SK-N-SH treated with all-trans-retinoic acid at 6 μM for 48 hours (cell line): ENCODE measurements at regions not wholly inside any gene's neighbourhood (a gene's known extent, or its start where the extent isn't known, plus 50 kb on each side); places are given as distances from the start of the nearest gene placed in this dataset.

Experiments used
- ATAC-seq: fragments of 200-7000 bp; cut with Tn5 transposase; 3 replicates; pipeline ENCODE4 v1.9.1; 2020; ENCODE audit warnings: mild to moderate bottlenecking, moderate library complexity
- ARNTL ChIP-seq: fragments of 450-650 bp; formaldehyde crosslinking; IDR thresholded peaks from 2 replicates; pipeline ENCODE4 v1.5.0; 2020; ENCODE audit warnings: low read depth, mild to moderate bottlenecking, moderate library complexity, borderline replicate concordance
- BACH2 ChIP-seq: fragments of 250-450 bp; sonication (Bioruptor Pico); IDR thresholded peaks from 2 replicates; pipeline ENCODE4 v1.9.0; 2021; ENCODE audit warnings: mild to moderate bottlenecking, borderline replicate concordance
- CREB5 ChIP-seq: fragments of 250-450 bp; sonication (Bioruptor Pico); IDR thresholded peaks from 2 replicates; pipeline ENCODE4 v1.5.1; 2020; ENCODE audit warnings: low read depth, mild to moderate bottlenecking, moderate library complexity
- CSDC2 ChIP-seq: fragments of 250-450 bp; sonication (Bioruptor Pico); IDR thresholded peaks from 2 replicates; pipeline ENCODE4 v1.5.0; 2020; ENCODE audit warnings: mild to moderate bottlenecking, moderate library complexity
- CSRNP3 ChIP-seq: fragments of 250-450 bp; sonication (Bioruptor Pico); IDR thresholded peaks from 2 replicates; pipeline ENCODE4 v1.5.1; 2021; ENCODE audit warnings: mild to moderate bottlenecking, moderate library complexity
- ESRRG ChIP-seq: fragments of 250-450 bp; sonication (Bioruptor Pico); IDR thresholded peaks from 2 replicates; pipeline ENCODE4 v1.6.1; 2021; ENCODE audit warnings: mild to moderate bottlenecking
- GLIS3 ChIP-seq: fragments of 250-450 bp; sonication (Bioruptor Pico); IDR thresholded peaks from 2 replicates; pipeline ENCODE4 v1.5.0; 2020; ENCODE audit warnings: mild to moderate bottlenecking, moderate library complexity
- ISL1 ChIP-seq: fragments of 250-450 bp; sonication (Bioruptor Pico); IDR thresholded peaks from 2 replicates; pipeline ENCODE4 v2.1.2; 2022; ENCODE audit warnings: mild to moderate bottlenecking, moderate library complexity
- OSR1 ChIP-seq: fragments of 250-450 bp; sonication (Bioruptor Pico); IDR thresholded peaks from 2 replicates; pipeline ENCODE4 v1.8.0; 2022; ENCODE audit warnings: moderate library complexity, mild to moderate bottlenecking, inconsistent platforms
- PATZ1 ChIP-seq: fragments of 250-450 bp; sonication (Bioruptor Pico); IDR thresholded peaks from 2 replicates; pipeline ENCODE4 v1.8.0; 2020; ENCODE audit warnings: mild to moderate bottlenecking, moderate library complexity, borderline replicate concordance
- POU6F1 ChIP-seq: fragments of 250-450 bp; sonication (Bioruptor Pico); IDR thresholded peaks from 2 replicates; pipeline ENCODE4 v1.8.0; 2021; ENCODE audit warnings: low read depth, mild to moderate bottlenecking, moderate library complexity, borderline replicate concordance
- PPARA ChIP-seq: fragments of 250-450 bp; sonication (Bioruptor Pico); IDR thresholded peaks from 2 replicates; pipeline ENCODE4 v1.5.0; 2020; ENCODE audit warnings: mild to moderate bottlenecking, borderline replicate concordance
- RARB ChIP-seq: fragments of 250-450 bp; sonication (Bioruptor Pico); IDR thresholded peaks from 2 replicates; pipeline ENCODE4 v1.8.0; 2021; ENCODE audit warnings: mild to moderate bottlenecking, moderate library complexity
- SNAI2 ChIP-seq: fragments of 250-450 bp; sonication (Bioruptor Pico); IDR thresholded peaks from 2 replicates; pipeline ENCODE4 v1.5.0; 2020; ENCODE audit warnings: mild to moderate bottlenecking, moderate library complexity
- TCF4 ChIP-seq: fragments of 250-450 bp; sonication (Bioruptor Pico); IDR thresholded peaks from 2 replicates; pipeline ENCODE4 v1.8.0; 2021; ENCODE audit warnings: mild to moderate bottlenecking, moderate library complexity, borderline replicate concordance
- TOX ChIP-seq: fragments of 250-450 bp; sonication (Bioruptor Pico); IDR thresholded peaks from 2 replicates; pipeline ENCODE4 v1.8.0; 2021; ENCODE audit warnings: mild to moderate bottlenecking, moderate library complexity, borderline replicate concordance
- TSHZ2 ChIP-seq: fragments of 250-450 bp; sonication (Bioruptor Pico); IDR thresholded peaks from 2 replicates; pipeline ENCODE4 v1.5.0; 2020; ENCODE audit warnings: mild to moderate bottlenecking, moderate library complexity
- ZFP3 ChIP-seq: fragments of 250-450 bp; sonication (Bioruptor Pico); IDR thresholded peaks from 2 replicates; pipeline ENCODE4 v1.5.0; 2020; ENCODE audit warnings: mild to moderate bottlenecking, moderate library complexity
- ZFP30 ChIP-seq: fragments of 450-650 bp; formaldehyde crosslinking; IDR thresholded peaks from 2 replicates; pipeline ENCODE4 v1.5.0; 2022; ENCODE audit warnings: mild to moderate bottlenecking, moderate library complexity
- ZNF565 ChIP-seq: fragments of 450-650 bp; formaldehyde crosslinking; conservative IDR thresholded peaks from 2 replicates; pipeline ENCODE4 v1.5.0; 2020; ENCODE audit warnings: low read depth, mild to moderate bottlenecking, moderate library complexity
- ZNF70 ChIP-seq: fragments of 450-650 bp; formaldehyde crosslinking; IDR thresholded peaks from 2 replicates; pipeline ENCODE4 v1.5.0; 2020; ENCODE audit warnings: mild to moderate bottlenecking, moderate library complexity
- ZNF8 ChIP-seq: fragments of 450-650 bp; formaldehyde crosslinking; IDR thresholded peaks from 2 replicates; pipeline ENCODE4 v1.5.0; 2020; ENCODE audit warnings: mild to moderate bottlenecking, moderate library complexity

- TF ChIP-seq ISL1 (CRISPR knock-in tag) (no peak), BACH2 (CRISPR knock-in tag) (no peak), ZNF565 (no peak), TCF4 (CRISPR knock-in tag) (no peak), ARNTL (CRISPR knock-in tag) (no peak), ZNF70 (CRISPR knock-in tag) (no peak), ZNF8 (CRISPR knock-in tag) (no peak), CSDC2 (CRISPR knock-in tag) (no peak), PPARA (no peak), ESRRG (CRISPR knock-in tag) (no peak), TOX (CRISPR knock-in tag) (no peak), TSHZ2 (CRISPR knock-in tag) (no peak), PATZ1 (CRISPR knock-in tag) (no peak), ZFP30 (no peak), OSR1 (no peak), POU6F1 (CRISPR knock-in tag) (no peak), RARB (CRISPR knock-in tag) (no peak), CREB5 (CRISPR knock-in tag) (no peak)
- ATAC-seq, result no peak
Observed at GRCh38 chr3:150084128-150084527, 113.4 kb upstream of the PFN2 start.

GRCh38 chr3:150083655-150084042 lies 113.0 kb upstream of the PFN2 start:
- ATAC-seq, result peak; percentile 34
- TF ChIP-seq ESRRG (CRISPR knock-in tag) (no peak), BACH2 (CRISPR knock-in tag) (no peak), TOX (CRISPR knock-in tag) (no peak), PATZ1 (CRISPR knock-in tag) (no peak), ISL1 (CRISPR knock-in tag) (no peak), OSR1 (no peak), CREB5 (CRISPR knock-in tag) (no peak), ZFP3 (no peak), CSRNP3 (CRISPR knock-in tag) (no peak), SNAI2 (CRISPR knock-in tag) (no peak), PPARA (no peak), GLIS3 (CRISPR knock-in tag) (no peak)
- TF ChIP-seq, all 23 proteins: peak for 0
